K562 (cell line): ENCODE measurements at regions not wholly inside any gene's neighbourhood (a gene's known extent, or its start where the extent isn't known, plus 50 kb on each side); places are given as distances from the start of the nearest gene placed in this dataset.

ENCODE experiments used
- ATAC-seq: fragments of 200-7000 bp; cut with Tn5 transposase; 3 replicates; pipeline ENCODE4 v1.9.1; 2020; ENCODE audit warnings: moderate library complexity
- BruUV-seq: library from RNA; stranded (reverse); fragments of 400-500 nt; replicated peaks from 2 replicates; lab custom pipeline; 2021; lab: Mats Ljungman, UMichigan
- CTCF ChIA-PET: fragments of 300-600 bp; formaldehyde crosslinking; extraction: SDS; loops from one replicate; lab custom pipeline; 2021; ENCODE audit warnings: low intra/inter-chr PET ratio; lab: Yijun Ruan, JAX
- POLR2A ChIA-PET: fragments of 300-600, 350-650 bp; sonication (Branson Sonifier 250); formaldehyde crosslinking; extraction: SDS; loops from one replicate; lab custom pipeline; 2021; ENCODE audit warnings: antibody characterized with exemption, inconsistent platforms; lab: Yijun Ruan, JAX
- DNase-seq, 4 experiments: peaks; one replicate each; pipeline versions ENCODE4 v3.0.0 to v3.0.0-alpha.2; 2011 to 2018; ENCODE audit warnings: low spot score in 3 of 4, mixed read lengths in 3 of 4; ENCODE audit errors: extremely low read depth in 1 of 4
- FAIRE-seq: peaks from 2 replicates; lab custom pipeline; 2011; peaks lifted over from hg19 to GRCh38; lab: Jason Lieb, UNC
- H2AFZ ChIP-seq: 2 replicates; pipeline ENCODE4 v1.6.0; 2011; ENCODE audit warnings: low read depth, low read length, control low read depth, inconsistent platforms
- H3K27ac ChIP-seq: fragments of 200-600 bp; 3 replicates; pipeline ENCODE4 v1.8.0; 2011; ENCODE audit warnings: low read depth, mild to moderate bottlenecking, control low read depth, inconsistent platforms, low read length, moderate library complexity, mixed read lengths; ENCODE audit errors: extremely low read depth
- H3K27me3 ChIP-seq, 2 experiments: fragments of 300-600 bp in 1 of 2; 2 replicates in 1 of 2; 3 replicates in 1 of 2; pipeline versions ENCODE4 v1.6.0 to v1.8.0; 2011; ENCODE audit warnings: inconsistent platforms in 2 of 2, low read length in 2 of 2, mild to moderate bottlenecking in 1 of 2, mixed read lengths in 1 of 2, moderate library complexity in 1 of 2; ENCODE audit not compliant: control insufficient read depth in 2 of 2, insufficient read depth in 2 of 2
- H3K36me3 ChIP-seq: fragments of 300-600 bp; 3 replicates; pipeline ENCODE4 v1.8.0; 2011; ENCODE audit warnings: mild to moderate bottlenecking, low read length, inconsistent platforms; ENCODE audit not compliant: control insufficient read depth, insufficient read depth
- H3K4me1 ChIP-seq, 2 experiments: fragments of 200-600 bp in 1 of 2; replicated peaks in 1 of 2; 2 replicates in 1 of 2; 3 replicates in 1 of 2; pipeline versions ENCODE4 v1.5.1 to v1.8.0; 2011; ENCODE audit warnings: inconsistent platforms in 2 of 2, low read length in 2 of 2, mild to moderate bottlenecking in 1 of 2, mixed read lengths in 1 of 2, moderate library complexity in 1 of 2; ENCODE audit not compliant: control insufficient read depth in 2 of 2, insufficient read depth in 2 of 2
- H3K4me2 ChIP-seq: 2 replicates; pipeline ENCODE4 v1.6.1; 2011; ENCODE audit warnings: low read length, control low read depth, inconsistent platforms, mixed read lengths; ENCODE audit not compliant: insufficient read depth
- H3K4me3 ChIP-seq: fragments of 200-600 bp; sonication (generic), shearing (Covaris generic); 2 replicates; pipeline ENCODE4 v1.5.1; 2016; ENCODE audit warnings: control low read depth, inconsistent platforms
- H3K79me2 ChIP-seq: fragments of 200-600 bp; 3 replicates; pipeline ENCODE4 v1.8.0; 2011; ENCODE audit warnings: low read length, inconsistent platforms; ENCODE audit not compliant: control insufficient read depth, insufficient read depth
- H3K9ac ChIP-seq, 2 experiments: 2 replicates each; pipeline versions ENCODE4 v1.6.0 to v1.6.1; 2011; ENCODE audit warnings: low read depth in 2 of 2, low read length in 2 of 2, control low read depth in 1 of 2, inconsistent platforms in 1 of 2, mild to moderate bottlenecking in 1 of 2, mixed read lengths in 1 of 2; ENCODE audit not compliant: insufficient read depth in 1 of 2
- H3K9me1 ChIP-seq: one replicate; pipeline ENCODE4 v1.6.0; 2011; ENCODE audit warnings: inconsistent platforms, mild to moderate bottlenecking, low read length, moderate library complexity; ENCODE audit not compliant: control insufficient read depth, insufficient read depth
- H3K9me3 ChIP-seq: replicated peaks from 2 replicates; pipeline ENCODE4 v1.5.1; 2011; ENCODE audit warnings: low read depth, low read length, inconsistent platforms; ENCODE audit not compliant: control insufficient read depth, insufficient read depth
- H4K20me1 ChIP-seq: replicated peaks from 2 replicates; pipeline ENCODE4 v1.6.1; 2011; ENCODE audit warnings: low read length, inconsistent platforms, mixed read lengths; ENCODE audit not compliant: control insufficient read depth, insufficient read depth
- CBX2 ChIP-seq: fragments of 200-600 bp; sonication (generic); IDR thresholded peaks from one replicate; pipeline ENCODE4 v1.6.1; 2012; ENCODE audit warnings: mild to moderate bottlenecking, low read length, inconsistent platforms; ENCODE audit not compliant: insufficient read depth, poor library complexity, severe bottlenecking
- COPS2 ChIP-seq: fragments of 450-650 bp; conservative IDR thresholded peaks from 2 replicates; pipeline ENCODE4 v1.6.1; 2016; ENCODE audit warnings: mild to moderate bottlenecking, moderate library complexity
- DIDO1 ChIP-seq: fragments of 450-650 bp; IDR thresholded peaks from 2 replicates; pipeline ENCODE4 v1.6.1; 2016; ENCODE audit warnings: low read depth, missing biosample characterization, missing genetic modification characterization
- ERF ChIP-seq: fragments of 450-650 bp; formaldehyde crosslinking; IDR thresholded peaks from 2 replicates; pipeline ENCODE4 v1.4.0; 2020; ENCODE audit warnings: mild to moderate bottlenecking, mixed read lengths
- HMG20B ChIP-seq: fragments of 250-450 bp; sonication (Bioruptor Pico); IDR thresholded peaks from 2 replicates; pipeline ENCODE4 v1.5.0; 2021; ENCODE audit warnings: mild to moderate bottlenecking
- MCM5 ChIP-seq: fragments of 450-650 bp; IDR thresholded peaks from 2 replicates; pipeline ENCODE4 v1.6.1; 2016; ENCODE audit warnings: low read depth
- MIER1 ChIP-seq: fragments of 450-650 bp; IDR thresholded peaks from 2 replicates; pipeline ENCODE4 v1.6.1; 2016; ENCODE audit warnings: antibody characterized with exemption, mild to moderate bottlenecking, low read depth
- MTA3 ChIP-seq: fragments of 450-650 bp; formaldehyde crosslinking; IDR thresholded peaks from 2 replicates; pipeline ENCODE4 v1.6.1; 2017; ENCODE audit warnings: mild to moderate bottlenecking, borderline replicate concordance
- NELFE ChIP-seq: IDR thresholded peaks from 2 replicates; pipeline ENCODE4 v1.6.1; 2011; ENCODE audit warnings: mild to moderate bottlenecking; ENCODE audit not compliant: insufficient read depth, insufficient read length
- ZNF12 ChIP-seq: sonication (generic); formaldehyde crosslinking; IDR thresholded peaks from 2 replicates; pipeline ENCODE4 v1.4.0; 2020; ENCODE audit warnings: mild to moderate bottlenecking, missing genetic modification reagents
- ZNF445 ChIP-seq: fragments of 250-450 bp; sonication (Bioruptor Pico); IDR thresholded peaks from 2 replicates; pipeline ENCODE4 v1.4.0; 2020; ENCODE audit warnings: low read depth, mild to moderate bottlenecking, moderate library complexity
- ZNF583 ChIP-seq: fragments of 250-450 bp; sonication (Bioruptor Pico); IDR thresholded peaks from 2 replicates; pipeline ENCODE4 v1.4.0; 2020
- ZSCAN32 ChIP-seq: fragments of 450-650 bp; formaldehyde crosslinking; IDR thresholded peaks from 2 replicates; pipeline ENCODE4 v1.4.0; 2020; ENCODE audit warnings: mild to moderate bottlenecking, moderate library complexity
- WGBS: fragments of 100-300 bp; shearing (Covaris generic); methylation state at CpG from one replicate; pipeline ENCODE4 v1.1.6; 2016; ENCODE audit warnings: low coverage, mixed read lengths; ENCODE audit not compliant: insufficient coverage; ENCODE audit errors: missing lambda C conversion rate; 5-methylcytosine and 5-hydroxymethylcytosine counted together
- in situ Hi-C: fragments of 300-500 bp; cut with MboI; formaldehyde crosslinking; loops from 4 replicates; pipeline ENCODE4 v1.15.0; 2018; ENCODE audit warnings: inconsistent platforms, mixed read lengths
- intact Hi-C: fragments of 100-400 bp; cut with micrococcal nuclease; formaldehyde crosslinking; loops from 2 replicates; pipeline ENCODE4 v1.14.2; 2022
- TF ChIP-seq, protein P1 (sequence below): IDR thresholded peaks from 3 replicates; pipeline ENCODE4 v1.6.1; 2011; ENCODE audit warnings: borderline replicate concordance, mild to moderate bottlenecking, moderate library complexity; ENCODE audit not compliant: insufficient read length; ENCODE audit errors: extremely low read depth
- TF ChIP-seq, protein P2 (sequence below): fragments of 150-350 bp; conservative IDR thresholded peaks from 2 replicates; pipeline ENCODE4 v1.6.1; 2014; ENCODE audit warnings: low read length
- TF ChIP-seq, protein P3 (sequence below): sonication (generic); formaldehyde crosslinking; IDR thresholded peaks from 2 replicates; pipeline ENCODE4 v1.8.1; 2023; ENCODE audit warnings: mild to moderate bottlenecking, missing genetic modification reagents

DNA sequence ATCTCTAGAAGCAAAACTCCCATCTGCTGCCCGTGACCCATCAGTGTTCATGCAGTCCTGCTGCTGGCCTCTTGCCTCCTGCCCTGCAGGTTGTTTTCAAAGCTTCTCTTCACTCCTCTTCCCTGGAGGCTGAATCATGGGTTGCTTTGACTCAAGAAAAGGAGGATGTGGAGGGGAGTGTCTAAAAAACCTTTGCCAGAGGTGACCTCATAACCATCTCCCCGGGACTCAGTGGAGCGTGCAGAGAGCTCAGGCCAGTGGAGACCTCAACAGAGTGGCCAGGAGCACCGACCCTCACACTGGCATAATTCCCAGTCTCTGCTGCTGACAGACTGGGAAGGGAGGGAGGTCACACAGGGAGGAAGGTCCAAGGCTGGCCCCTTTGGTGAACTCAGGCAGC lies 60.9 kb upstream of the ITGA11 start:
- CTCF ChIA-PET = no interaction called here
- in situ Hi-C loops = no loop called here
- ATAC-seq = no peak

More for the DNA sequence above, 60.9 kb upstream of the ITGA11 start:
- no peak overlapping the region for H2AFZ ChIP-seq
- FAIRE-seq = no peak
- no peaks in the 10 kb centered on the region; a peak in 1 of 5 replicates for H3K4me1 ChIP-seq
- no peaks in the 10 kb centered on the region for H3K9me3 ChIP-seq
- H4K20me1 ChIP-seq = no peaks in the 10 kb centered on the region; the same call in 1 of the 2 replicates
- H3K4me2 ChIP-seq = no peak overlapping the region
- no peak overlapping the region for H3K27ac ChIP-seq
- H3K27me3 ChIP-seq = peaks cover 9 to 11% of the 10 kb centered on the region in 2 experiments; a peak in 3 of 5 replicates
- H3K79me2 ChIP-seq = no peaks in the 10 kb centered on the region
- no peak overlapping the region for H3K9ac ChIP-seq
- no peak overlapping the region for H3K4me3 ChIP-seq
- no TSS peak for BruUV-seq
- TF ChIP-seq HMG20B (CRISPR knock-in tag) (no peak), MCM5 (no peak), MIER1 (no peak), ZNF583 (no peak), COPS2 (no peak), DIDO1 (tag) (no peak), ERF (CRISPR knock-in tag) (no peak), ZNF445 (CRISPR knock-in tag) (no peak), CBX2 (no peak), ZSCAN32 (CRISPR knock-in tag) (no peak), MTA3 (no peak), NELFE (no peak), ZNF12 (CRISPR knock-in tag) (no peak)
- TF ChIP-seq, protein P1, sequence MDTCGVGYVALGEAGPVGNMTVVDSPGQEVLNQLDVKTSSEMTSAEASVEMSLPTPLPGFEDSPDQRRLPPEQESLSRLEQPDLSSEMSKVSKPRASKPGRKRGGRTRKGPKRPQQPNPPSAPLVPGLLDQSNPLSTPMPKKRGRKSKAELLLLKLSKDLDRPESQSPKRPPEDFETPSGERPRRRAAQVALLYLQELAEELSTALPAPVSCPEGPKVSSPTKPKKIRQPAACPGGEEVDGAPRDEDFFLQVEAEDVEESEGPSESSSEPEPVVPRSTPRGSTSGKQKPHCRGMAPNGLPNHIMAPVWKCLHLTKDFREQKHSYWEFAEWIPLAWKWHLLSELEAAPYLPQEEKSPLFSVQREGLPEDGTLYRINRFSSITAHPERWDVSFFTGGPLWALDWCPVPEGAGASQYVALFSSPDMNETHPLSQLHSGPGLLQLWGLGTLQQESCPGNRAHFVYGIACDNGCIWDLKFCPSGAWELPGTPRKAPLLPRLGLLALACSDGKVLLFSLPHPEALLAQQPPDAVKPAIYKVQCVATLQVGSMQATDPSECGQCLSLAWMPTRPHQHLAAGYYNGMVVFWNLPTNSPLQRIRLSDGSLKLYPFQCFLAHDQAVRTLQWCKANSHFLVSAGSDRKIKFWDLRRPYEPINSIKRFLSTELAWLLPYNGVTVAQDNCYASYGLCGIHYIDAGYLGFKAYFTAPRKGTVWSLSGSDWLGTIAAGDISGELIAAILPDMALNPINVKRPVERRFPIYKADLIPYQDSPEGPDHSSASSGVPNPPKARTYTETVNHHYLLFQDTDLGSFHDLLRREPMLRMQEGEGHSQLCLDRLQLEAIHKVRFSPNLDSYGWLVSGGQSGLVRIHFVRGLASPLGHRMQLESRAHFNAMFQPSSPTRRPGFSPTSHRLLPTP = no peak
- TF ChIP-seq, protein P2, sequence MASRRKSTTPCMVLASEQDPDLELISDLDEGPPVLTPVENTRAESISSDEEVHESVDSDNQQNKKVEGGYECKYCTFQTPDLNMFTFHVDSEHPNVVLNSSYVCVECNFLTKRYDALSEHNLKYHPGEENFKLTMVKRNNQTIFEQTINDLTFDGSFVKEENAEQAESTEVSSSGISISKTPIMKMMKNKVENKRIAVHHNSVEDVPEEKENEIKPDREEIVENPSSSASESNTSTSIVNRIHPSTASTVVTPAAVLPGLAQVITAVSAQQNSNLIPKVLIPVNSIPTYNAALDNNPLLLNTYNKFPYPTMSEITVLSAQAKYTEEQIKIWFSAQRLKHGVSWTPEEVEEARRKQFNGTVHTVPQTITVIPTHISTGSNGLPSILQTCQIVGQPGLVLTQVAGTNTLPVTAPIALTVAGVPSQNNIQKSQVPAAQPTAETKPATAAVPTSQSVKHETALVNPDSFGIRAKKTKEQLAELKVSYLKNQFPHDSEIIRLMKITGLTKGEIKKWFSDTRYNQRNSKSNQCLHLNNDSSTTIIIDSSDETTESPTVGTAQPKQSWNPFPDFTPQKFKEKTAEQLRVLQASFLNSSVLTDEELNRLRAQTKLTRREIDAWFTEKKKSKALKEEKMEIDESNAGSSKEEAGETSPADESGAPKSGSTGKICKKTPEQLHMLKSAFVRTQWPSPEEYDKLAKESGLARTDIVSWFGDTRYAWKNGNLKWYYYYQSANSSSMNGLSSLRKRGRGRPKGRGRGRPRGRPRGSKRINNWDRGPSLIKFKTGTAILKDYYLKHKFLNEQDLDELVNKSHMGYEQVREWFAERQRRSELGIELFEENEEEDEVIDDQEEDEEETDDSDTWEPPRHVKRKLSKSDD = no peak
- TF ChIP-seq, protein P3, sequence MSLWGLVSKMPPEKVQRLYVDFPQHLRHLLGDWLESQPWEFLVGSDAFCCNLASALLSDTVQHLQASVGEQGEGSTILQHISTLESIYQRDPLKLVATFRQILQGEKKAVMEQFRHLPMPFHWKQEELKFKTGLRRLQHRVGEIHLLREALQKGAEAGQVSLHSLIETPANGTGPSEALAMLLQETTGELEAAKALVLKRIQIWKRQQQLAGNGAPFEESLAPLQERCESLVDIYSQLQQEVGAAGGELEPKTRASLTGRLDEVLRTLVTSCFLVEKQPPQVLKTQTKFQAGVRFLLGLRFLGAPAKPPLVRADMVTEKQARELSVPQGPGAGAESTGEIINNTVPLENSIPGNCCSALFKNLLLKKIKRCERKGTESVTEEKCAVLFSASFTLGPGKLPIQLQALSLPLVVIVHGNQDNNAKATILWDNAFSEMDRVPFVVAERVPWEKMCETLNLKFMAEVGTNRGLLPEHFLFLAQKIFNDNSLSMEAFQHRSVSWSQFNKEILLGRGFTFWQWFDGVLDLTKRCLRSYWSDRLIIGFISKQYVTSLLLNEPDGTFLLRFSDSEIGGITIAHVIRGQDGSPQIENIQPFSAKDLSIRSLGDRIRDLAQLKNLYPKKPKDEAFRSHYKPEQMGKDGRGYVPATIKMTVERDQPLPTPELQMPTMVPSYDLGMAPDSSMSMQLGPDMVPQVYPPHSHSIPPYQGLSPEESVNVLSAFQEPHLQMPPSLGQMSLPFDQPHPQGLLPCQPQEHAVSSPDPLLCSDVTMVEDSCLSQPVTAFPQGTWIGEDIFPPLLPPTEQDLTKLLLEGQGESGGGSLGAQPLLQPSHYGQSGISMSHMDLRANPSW = no peak
- WGBS = 3% methylated on average over 4 of the region's 4 CpGs
- H3K36me3 ChIP-seq = no peaks in the 10 kb centered on the region
- POLR2A ChIA-PET = interaction anchor here (0.7 kb wide), 2 partner anchors 9 to 57 kb away, joined by 3 to 4 read pairs; no protein-coding TSS in a partner anchor
- intact Hi-C loops = no loop called here
- no peak for DNase-seq
- H3K9me1 ChIP-seq = no peaks in the 10 kb centered on the region
